HepG2 (cell line): ENCODE measurements at regions not wholly inside any gene's neighbourhood (a gene's known extent, or its start where the extent isn't known, plus 50 kb on each side); places are given as distances from the start of the nearest gene placed in this dataset.

Experiments used
- ATAC-seq: fragments of 200-7000 bp; cut with Tn5 transposase; 3 replicates; pipeline ENCODE4 v1.9.1; 2020; ENCODE audit warnings: mild to moderate bottlenecking, moderate library complexity
- BruUV-seq: library from RNA; stranded (reverse); fragments of 400-500 nt; replicated peaks from 2 replicates; lab custom pipeline; 2021; lab: Mats Ljungman, UMichigan
- CTCF ChIA-PET: fragments of 300-600 bp; formaldehyde crosslinking; extraction: SDS; loops from one replicate; lab custom pipeline; 2021; ENCODE audit warnings: low total read pairs, inconsistent platforms, low intra/inter-chr PET ratio; lab: Yijun Ruan, JAX
- POLR2A ChIA-PET: fragments of 350-600 bp; sonication (Branson Sonifier 250); formaldehyde crosslinking; loops from one replicate; lab custom pipeline; 2020; ENCODE audit warnings: antibody characterized with exemption, inconsistent platforms; lab: Yijun Ruan, JAX
- DNase-seq: peaks from one replicate; pipeline ENCODE4 v3.0.0-alpha.2; 2015; ENCODE audit warnings: low spot score
- FAIRE-seq: peaks from 3 replicates; lab custom pipeline; 2011; peaks lifted over from hg19 to GRCh38; lab: Jason Lieb, UNC
- H2AFZ ChIP-seq: one replicate; pipeline ENCODE4 v1.6.1; 2011; ENCODE audit warnings: low read length, inconsistent platforms
- H3K27ac ChIP-seq: fragments of 300-600 bp; 3 replicates; pipeline ENCODE4 v1.8.0; 2011; ENCODE audit warnings: mixed run types, mild to moderate bottlenecking, mixed read lengths, low read length, inconsistent platforms; ENCODE audit not compliant: insufficient read depth; ENCODE audit errors: extremely low read length
- H3K27me3 ChIP-seq, 2 experiments: fragments of 200-600 bp in 1 of 2; 2 replicates in 1 of 2; 3 replicates in 1 of 2; pipeline versions ENCODE4 v1.6.0 to v1.8.0; 2011; ENCODE audit warnings: low read length in 2 of 2, mild to moderate bottlenecking in 2 of 2, moderate library complexity in 2 of 2, inconsistent platforms in 1 of 2; ENCODE audit not compliant: insufficient read depth in 2 of 2, control insufficient read depth in 1 of 2
- H3K36me3 ChIP-seq, 2 experiments: fragments of 200-600 bp in 1 of 2; replicated peaks in 1 of 2; 2 replicates in 1 of 2; 3 replicates in 1 of 2; pipeline versions ENCODE4 v1.5.1 to v1.8.0; 2011; ENCODE audit warnings: low read length in 2 of 2, inconsistent platforms in 1 of 2; ENCODE audit not compliant: insufficient read depth in 2 of 2, control insufficient read depth in 1 of 2
- H3K4me1 ChIP-seq: 2 replicates; pipeline ENCODE4 v1.5.1; 2012; ENCODE audit warnings: low read length, inconsistent platforms; ENCODE audit not compliant: insufficient read depth
- H3K4me2 ChIP-seq: 2 replicates; pipeline ENCODE4 v1.6.0; 2011; ENCODE audit warnings: low read depth, low read length, inconsistent platforms
- H3K4me3 ChIP-seq, 3 experiments: fragments of 200-600 bp in 1 of 3; sonication (generic), shearing (Covaris generic) in 1 of 3; replicated peaks in 1 of 3; 2 replicates each; pipeline ENCODE4 v1.5.1; 2011 to 2016; ENCODE audit warnings: low read length in 3 of 3, inconsistent platforms in 2 of 3, low read depth in 2 of 3, mild to moderate bottlenecking in 2 of 3, control low read depth in 1 of 3, mixed read lengths in 1 of 3; ENCODE audit not compliant: insufficient read depth in 1 of 3
- H3K79me2 ChIP-seq: one replicate; pipeline ENCODE4 v1.6.1; 2011; ENCODE audit warnings: low read length, inconsistent platforms; ENCODE audit not compliant: insufficient read depth
- H3K9ac ChIP-seq: 2 replicates; pipeline ENCODE4 v1.6.0; 2011; ENCODE audit warnings: mild to moderate bottlenecking, low read depth, low read length, inconsistent platforms; ENCODE audit not compliant: insufficient read depth
- H3K9me3 ChIP-seq: 2 replicates; pipeline ENCODE4 v1.5.1; 2012; ENCODE audit warnings: mild to moderate bottlenecking, low read length
- H4K20me1 ChIP-seq: 2 replicates; pipeline ENCODE4 v1.6.0; 2011; ENCODE audit warnings: inconsistent platforms, mild to moderate bottlenecking, low read length, moderate library complexity; ENCODE audit not compliant: insufficient read depth
- HOXA9 ChIP-seq: sonication (generic); formaldehyde crosslinking; IDR thresholded peaks from 2 replicates; pipeline ENCODE4 v1.8.1; 2022; ENCODE audit warnings: missing genetic modification reagents, mild to moderate bottlenecking, moderate library complexity, borderline replicate concordance
- JDP2 ChIP-seq: sonication (generic); formaldehyde crosslinking; IDR thresholded peaks from 2 replicates; pipeline ENCODE4 v1.8.1; 2022; ENCODE audit warnings: missing genetic modification reagents, borderline replicate concordance
- MXI1 ChIP-seq: IDR thresholded peaks from 3 replicates; pipeline ENCODE4 v1.6.1; 2012; ENCODE audit warnings: low read depth, low read length, inconsistent platforms, borderline replicate concordance
- SOX5 ChIP-seq: IDR thresholded peaks from 2 replicates; pipeline ENCODE4 v1.6.1; 2016; ENCODE audit warnings: borderline replicate concordance
- ZBTB39 ChIP-seq: sonication (generic); formaldehyde crosslinking; IDR thresholded peaks from 2 replicates; pipeline ENCODE4 v1.5.0; 2020; ENCODE audit warnings: missing genetic modification reagents
- ZNF510 ChIP-seq: sonication (generic); formaldehyde crosslinking; IDR thresholded peaks from 2 replicates; pipeline ENCODE4 v1.4.0; 2020; ENCODE audit warnings: low read depth, mild to moderate bottlenecking, missing genetic modification reagents
- WGBS: methylation state at CpG from one replicate; pipeline ENCODE4 v1.1.6; 2017; ENCODE audit warnings: low lambda C conversion rate; 5-methylcytosine and 5-hydroxymethylcytosine counted together
- in situ Hi-C: cut with HindIII; loops from 2 replicates; pipeline ENCODE4 v1.10.0; 2017; ENCODE audit warnings: low pct_unique_long_range_greater_than_20kb; ENCODE audit not compliant: extremely low pct_ligation_motif_present
- intact Hi-C: fragments of 100-400 bp; cut with micrococcal nuclease; formaldehyde crosslinking; loops from one replicate; pipeline ENCODE4 v1.10.0; 2022; ENCODE audit not compliant: unreplicated experiment
- TF ChIP-seq, protein P1 (sequence below), 2 experiments: sonication (generic) in 1 of 2; formaldehyde crosslinking in 1 of 2; IDR thresholded peaks; 2 replicates each; pipeline versions ENCODE4 v1.4.0 to v1.6.1; 2018 to 2020; ENCODE audit warnings: missing genetic modification reagents in 2 of 2, borderline replicate concordance in 1 of 2, low read depth in 1 of 2, mild to moderate bottlenecking in 1 of 2, missing biosample characterization in 1 of 2
- TF ChIP-seq, protein P2 (sequence below): fragments of 450-650 bp; IDR thresholded peaks from 2 replicates; pipeline ENCODE4 v1.6.1; 2016
- TF ChIP-seq, protein P3 (sequence below): sonication (generic); formaldehyde crosslinking; conservative IDR thresholded peaks from 2 replicates; pipeline ENCODE4 v1.4.0; 2020; ENCODE audit warnings: missing genetic modification reagents
- TF ChIP-seq, protein P4 (sequence below): sonication (generic); formaldehyde crosslinking; IDR thresholded peaks from 2 replicates; pipeline ENCODE4 v1.5.0; 2020; ENCODE audit warnings: missing genetic modification reagents
- TF ChIP-seq, protein P5 (sequence below), 2 experiments: IDR thresholded peaks; 2 replicates each; pipeline ENCODE4 v1.6.1; 2011 to 2012; ENCODE audit warnings: low read length in 2 of 2, borderline replicate concordance in 1 of 2, low read depth in 1 of 2, mild to moderate bottlenecking in 1 of 2, moderate library complexity in 1 of 2

- TF ChIP-seq, protein P1, sequence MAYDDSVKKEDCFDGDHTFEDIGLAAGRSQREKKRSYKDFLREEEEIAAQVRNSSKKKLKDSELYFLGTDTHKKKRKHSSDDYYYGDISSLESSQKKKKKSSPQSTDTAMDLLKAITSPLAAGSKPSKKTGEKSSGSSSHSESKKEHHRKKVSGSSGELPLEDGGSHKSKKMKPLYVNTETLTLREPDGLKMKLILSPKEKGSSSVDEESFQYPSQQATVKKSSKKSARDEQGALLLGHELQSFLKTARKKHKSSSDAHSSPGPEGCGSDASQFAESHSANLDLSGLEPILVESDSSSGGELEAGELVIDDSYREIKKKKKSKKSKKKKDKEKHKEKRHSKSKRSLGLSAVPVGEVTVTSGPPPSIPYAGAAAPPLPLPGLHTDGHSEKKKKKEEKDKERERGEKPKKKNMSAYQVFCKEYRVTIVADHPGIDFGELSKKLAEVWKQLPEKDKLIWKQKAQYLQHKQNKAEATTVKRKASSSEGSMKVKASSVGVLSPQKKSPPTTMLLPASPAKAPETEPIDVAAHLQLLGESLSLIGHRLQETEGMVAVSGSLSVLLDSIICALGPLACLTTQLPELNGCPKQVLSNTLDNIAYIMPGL (CRISPR knock-in tag; IDR thresholded peaks at IDR 0.05; ENCODE audit: borderline replicate concordance in 1 of 2, low read depth in 1 of 2), result no peak
Observed at GRCh38 chr10:44012921-44013320, 364.2 kb upstream of the ZNF32 start (continued).

- Histone ChIP-seq H3K36me3 (no peaks in the 10 kb centered on the region), H3K9ac (no peak overlapping the region), H3K4me1 (no peaks in the 10 kb centered on the region), H3K27me3 (peaks cover 2 to 19% of the 10 kb centered on the region in 2 experiments; a peak in 3 of 5 replicates), H3K79me2 (no peaks in the 10 kb centered on the region), H3K9me3 (no peaks in the 10 kb centered on the region), H3K4me3 (no peak overlapping the region), H3K4me2 (no peak overlapping the region), H3K27ac (no peak overlapping the region), H4K20me1 (no peaks in the 10 kb centered on the region), H2AFZ (no peak overlapping the region)
- 53% methylated on average over 5 of the region's 5 CpGs for WGBS
- DNase-seq (no peak), ATAC-seq (no peak), FAIRE-seq (no peak)
- intact Hi-C loops, result no loop called here
- TF ChIP-seq ZBTB39 (CRISPR knock-in tag), result no peak
- TF ChIP-seq, protein P2, sequence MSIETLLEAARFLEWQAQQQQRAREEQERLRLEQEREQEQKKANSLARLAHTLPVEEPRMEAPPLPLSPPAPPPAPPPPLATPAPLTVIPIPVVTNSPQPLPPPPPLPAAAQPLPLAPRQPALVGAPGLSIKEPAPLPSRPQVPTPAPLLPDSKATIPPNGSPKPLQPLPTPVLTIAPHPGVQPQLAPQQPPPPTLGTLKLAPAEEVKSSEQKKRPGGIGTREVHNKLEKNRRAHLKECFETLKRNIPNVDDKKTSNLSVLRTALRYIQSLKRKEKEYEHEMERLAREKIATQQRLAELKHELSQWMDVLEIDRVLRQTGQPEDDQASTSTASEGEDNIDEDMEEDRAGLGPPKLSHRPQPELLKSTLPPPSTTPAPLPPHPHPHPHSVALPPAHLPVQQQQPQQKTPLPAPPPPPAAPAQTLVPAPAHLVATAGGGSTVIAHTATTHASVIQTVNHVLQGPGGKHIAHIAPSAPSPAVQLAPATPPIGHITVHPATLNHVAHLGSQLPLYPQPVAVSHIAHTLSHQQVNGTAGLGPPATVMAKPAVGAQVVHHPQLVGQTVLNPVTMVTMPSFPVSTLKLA, result no peak
- TF ChIP-seq, protein P3, sequence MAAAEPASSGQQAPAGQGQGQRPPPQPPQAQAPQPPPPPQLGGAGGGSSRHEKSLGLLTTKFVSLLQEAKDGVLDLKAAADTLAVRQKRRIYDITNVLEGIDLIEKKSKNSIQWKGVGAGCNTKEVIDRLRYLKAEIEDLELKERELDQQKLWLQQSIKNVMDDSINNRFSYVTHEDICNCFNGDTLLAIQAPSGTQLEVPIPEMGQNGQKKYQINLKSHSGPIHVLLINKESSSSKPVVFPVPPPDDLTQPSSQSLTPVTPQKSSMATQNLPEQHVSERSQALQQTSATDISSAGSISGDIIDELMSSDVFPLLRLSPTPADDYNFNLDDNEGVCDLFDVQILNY (CRISPR knock-in tag), result no peak
- TF ChIP-seq MXI1, result no peak
- no peak for TF ChIP-seq SOX5 (CRISPR knock-in tag)
- TF ChIP-seq ZNF510 (CRISPR knock-in tag), result no peak
- TF ChIP-seq, protein P4, sequence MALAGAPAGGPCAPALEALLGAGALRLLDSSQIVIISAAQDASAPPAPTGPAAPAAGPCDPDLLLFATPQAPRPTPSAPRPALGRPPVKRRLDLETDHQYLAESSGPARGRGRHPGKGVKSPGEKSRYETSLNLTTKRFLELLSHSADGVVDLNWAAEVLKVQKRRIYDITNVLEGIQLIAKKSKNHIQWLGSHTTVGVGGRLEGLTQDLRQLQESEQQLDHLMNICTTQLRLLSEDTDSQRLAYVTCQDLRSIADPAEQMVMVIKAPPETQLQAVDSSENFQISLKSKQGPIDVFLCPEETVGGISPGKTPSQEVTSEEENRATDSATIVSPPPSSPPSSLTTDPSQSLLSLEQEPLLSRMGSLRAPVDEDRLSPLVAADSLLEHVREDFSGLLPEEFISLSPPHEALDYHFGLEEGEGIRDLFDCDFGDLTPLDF (CRISPR knock-in tag), result no peak
- TF ChIP-seq, protein P5, sequence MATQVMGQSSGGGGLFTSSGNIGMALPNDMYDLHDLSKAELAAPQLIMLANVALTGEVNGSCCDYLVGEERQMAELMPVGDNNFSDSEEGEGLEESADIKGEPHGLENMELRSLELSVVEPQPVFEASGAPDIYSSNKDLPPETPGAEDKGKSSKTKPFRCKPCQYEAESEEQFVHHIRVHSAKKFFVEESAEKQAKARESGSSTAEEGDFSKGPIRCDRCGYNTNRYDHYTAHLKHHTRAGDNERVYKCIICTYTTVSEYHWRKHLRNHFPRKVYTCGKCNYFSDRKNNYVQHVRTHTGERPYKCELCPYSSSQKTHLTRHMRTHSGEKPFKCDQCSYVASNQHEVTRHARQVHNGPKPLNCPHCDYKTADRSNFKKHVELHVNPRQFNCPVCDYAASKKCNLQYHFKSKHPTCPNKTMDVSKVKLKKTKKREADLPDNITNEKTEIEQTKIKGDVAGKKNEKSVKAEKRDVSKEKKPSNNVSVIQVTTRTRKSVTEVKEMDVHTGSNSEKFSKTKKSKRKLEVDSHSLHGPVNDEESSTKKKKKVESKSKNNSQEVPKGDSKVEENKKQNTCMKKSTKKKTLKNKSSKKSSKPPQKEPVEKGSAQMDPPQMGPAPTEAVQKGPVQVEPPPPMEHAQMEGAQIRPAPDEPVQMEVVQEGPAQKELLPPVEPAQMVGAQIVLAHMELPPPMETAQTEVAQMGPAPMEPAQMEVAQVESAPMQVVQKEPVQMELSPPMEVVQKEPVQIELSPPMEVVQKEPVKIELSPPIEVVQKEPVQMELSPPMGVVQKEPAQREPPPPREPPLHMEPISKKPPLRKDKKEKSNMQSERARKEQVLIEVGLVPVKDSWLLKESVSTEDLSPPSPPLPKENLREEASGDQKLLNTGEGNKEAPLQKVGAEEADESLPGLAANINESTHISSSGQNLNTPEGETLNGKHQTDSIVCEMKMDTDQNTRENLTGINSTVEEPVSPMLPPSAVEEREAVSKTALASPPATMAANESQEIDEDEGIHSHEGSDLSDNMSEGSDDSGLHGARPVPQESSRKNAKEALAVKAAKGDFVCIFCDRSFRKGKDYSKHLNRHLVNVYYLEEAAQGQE (IDR thresholded peaks at IDR 0.05; ENCODE audit: borderline replicate concordance in 1 of 2, low read depth in 1 of 2, low read length in 2 of 2), result no peak
- TF ChIP-seq JDP2, result no peak
- TF ChIP-seq HOXA9 (CRISPR knock-in tag), result no peak
- ChIA-PET CTCF (no interaction called here), POLR2A (no interaction called here)
- no TSS peak for BruUV-seq
- in situ Hi-C loops, result no loop called here
Observed at GRCh38 chr10:44011603-44011981, 362.9 kb upstream of the ZNF32 start.
